GM12874 (cell line): ENCODE measurements at regions not wholly inside any gene's neighbourhood (a gene's known extent, or its start where the extent isn't known, plus 50 kb on each side); places are given as distances from the start of the nearest gene placed in this dataset.

ENCODE experiments used
- TF ChIP-seq, protein P1 (sequence below): IDR thresholded peaks from 2 replicates; pipeline ENCODE4 v1.5.1; 2011; ENCODE audit warnings: low read depth, mild to moderate bottlenecking, control low read depth, low read length, moderate library complexity; ENCODE audit not compliant: insufficient read depth

DNA sequence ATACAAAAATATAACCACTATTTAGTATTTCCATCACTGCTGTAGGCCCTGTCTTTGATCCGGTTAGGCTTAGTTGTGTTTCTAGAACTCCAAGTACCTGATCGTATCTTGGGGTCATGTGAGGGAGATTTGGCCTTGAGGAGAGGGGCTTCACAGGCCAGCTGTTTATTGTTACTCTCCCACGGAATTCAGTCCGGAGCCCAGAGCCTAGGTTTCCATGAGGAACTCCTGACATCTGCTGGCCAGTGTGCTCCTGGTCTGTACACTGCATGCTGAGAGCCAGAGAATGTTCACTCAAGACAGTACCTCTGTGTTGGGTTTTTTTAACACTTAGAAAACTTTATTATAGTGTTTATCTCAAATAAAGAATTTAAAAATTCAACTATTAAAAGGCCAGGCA, 341.0 kb upstream of the TMEM132C start:
- TF ChIP-seq, protein P1, sequence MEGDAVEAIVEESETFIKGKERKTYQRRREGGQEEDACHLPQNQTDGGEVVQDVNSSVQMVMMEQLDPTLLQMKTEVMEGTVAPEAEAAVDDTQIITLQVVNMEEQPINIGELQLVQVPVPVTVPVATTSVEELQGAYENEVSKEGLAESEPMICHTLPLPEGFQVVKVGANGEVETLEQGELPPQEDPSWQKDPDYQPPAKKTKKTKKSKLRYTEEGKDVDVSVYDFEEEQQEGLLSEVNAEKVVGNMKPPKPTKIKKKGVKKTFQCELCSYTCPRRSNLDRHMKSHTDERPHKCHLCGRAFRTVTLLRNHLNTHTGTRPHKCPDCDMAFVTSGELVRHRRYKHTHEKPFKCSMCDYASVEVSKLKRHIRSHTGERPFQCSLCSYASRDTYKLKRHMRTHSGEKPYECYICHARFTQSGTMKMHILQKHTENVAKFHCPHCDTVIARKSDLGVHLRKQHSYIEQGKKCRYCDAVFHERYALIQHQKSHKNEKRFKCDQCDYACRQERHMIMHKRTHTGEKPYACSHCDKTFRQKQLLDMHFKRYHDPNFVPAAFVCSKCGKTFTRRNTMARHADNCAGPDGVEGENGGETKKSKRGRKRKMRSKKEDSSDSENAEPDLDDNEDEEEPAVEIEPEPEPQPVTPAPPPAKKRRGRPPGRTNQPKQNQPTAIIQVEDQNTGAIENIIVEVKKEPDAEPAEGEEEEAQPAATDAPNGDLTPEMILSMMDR, result no peak

GRCh38 chr12:127928178-127928577, 338.8 kb upstream of the TMEM132C start:
- TF ChIP-seq, protein P1, result no peak

DNA sequence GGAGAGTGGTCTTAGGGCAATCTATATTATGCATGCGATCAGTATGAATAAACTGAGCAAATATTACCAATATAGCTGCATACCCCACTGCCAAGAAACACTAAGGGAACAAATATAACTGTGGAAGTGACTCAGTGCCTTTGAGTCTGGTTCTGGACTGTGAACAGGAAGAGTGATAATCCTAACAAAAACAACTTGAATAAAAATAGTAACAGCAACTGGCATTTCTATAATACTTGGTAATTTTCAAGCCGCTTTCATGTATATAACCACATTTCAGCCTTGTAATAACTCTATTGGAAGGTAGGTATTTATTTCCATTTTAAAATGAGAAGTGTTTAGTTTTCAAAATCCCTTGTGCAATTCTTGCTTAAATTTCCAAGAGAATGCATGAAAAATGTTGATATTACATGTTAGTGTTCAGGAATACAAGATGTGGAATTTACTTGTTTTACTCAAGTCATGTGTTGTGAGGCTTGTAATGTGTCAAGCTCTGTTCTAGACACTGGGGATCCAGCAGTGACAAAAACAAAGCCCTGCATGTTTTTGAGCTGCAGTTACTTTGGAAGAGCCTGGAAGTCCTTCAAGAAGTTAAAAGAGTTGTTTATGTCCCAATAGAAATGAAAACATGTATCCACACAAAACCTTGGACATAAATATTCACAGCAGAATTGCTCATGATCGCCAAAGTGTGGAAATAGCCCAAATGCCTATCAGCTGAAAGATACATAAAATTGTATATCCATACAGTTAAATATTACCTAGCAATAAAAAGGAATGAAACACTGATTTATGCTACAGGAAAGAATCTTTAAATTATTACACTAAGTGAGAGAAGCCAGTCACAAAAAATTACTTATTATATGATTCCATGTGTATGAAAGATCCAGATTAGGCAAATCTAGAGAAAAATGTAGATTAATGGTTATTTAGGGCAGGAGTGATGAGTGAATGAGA, 338.1 kb upstream of the TMEM132C start:
- TF ChIP-seq, protein P1, result no peak

- TF ChIP-seq, protein P1, result no peak
Observed at GRCh38 chr12:127930122-127930521, 336.8 kb upstream of the TMEM132C start.

- TF ChIP-seq, protein P1, result no peak
Observed at GRCh38 chr12:127934409-127934808, 332.6 kb upstream of the TMEM132C start.

DNA sequence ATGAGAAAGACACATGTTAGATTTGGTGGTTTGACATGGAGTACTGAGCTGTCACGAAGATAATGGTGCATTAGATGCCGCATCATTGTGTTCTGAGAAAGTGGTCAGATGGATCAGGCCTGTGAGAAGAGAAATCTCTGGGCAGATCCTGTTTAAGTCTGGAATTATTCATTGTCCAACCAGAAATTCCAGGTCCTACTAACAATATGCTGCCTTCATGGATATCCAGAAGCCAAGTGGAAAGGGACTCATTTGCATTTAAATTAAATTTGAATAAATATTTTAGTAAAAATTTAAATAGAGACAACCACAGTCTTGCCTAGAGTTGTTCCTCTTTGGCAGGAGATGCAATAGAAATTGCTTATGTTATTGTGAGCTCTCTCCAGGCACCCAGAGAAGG, 330.5 kb upstream of the TMEM132C start:
- TF ChIP-seq, protein P1, result no peak

DNA sequence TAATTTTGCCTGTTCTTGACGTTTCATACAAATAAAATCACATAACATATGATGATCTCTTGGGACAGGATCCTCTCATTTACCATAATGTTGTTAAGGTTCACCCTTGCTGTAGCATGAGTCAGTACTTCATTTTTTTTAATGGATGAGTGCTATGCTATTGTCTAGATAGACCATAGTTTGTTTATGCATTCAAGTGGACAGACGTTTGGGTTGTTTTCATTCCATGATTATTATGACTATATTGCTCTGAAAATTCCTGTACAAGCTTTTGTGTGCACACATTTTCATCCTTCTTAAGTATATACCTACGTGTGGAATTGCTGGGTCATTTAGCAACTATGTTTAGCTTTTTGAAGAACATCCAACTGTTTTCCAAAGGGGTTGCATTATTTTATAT, 325.6 kb upstream of the TMEM132C start:
- TF ChIP-seq, protein P1, result no peak
